Keratinocyte (primary cell): ENCODE measurements at regions not wholly inside any gene's neighbourhood (a gene's known extent, or its start where the extent isn't known, plus 50 kb on each side); places are given as distances from the start of the nearest gene placed in this dataset.

Source experiments
- CTCF ChIP-seq, 3 experiments: IDR thresholded peaks in 1 of 3; conservative IDR thresholded peaks in 1 of 3; optimal IDR thresholded peaks in 1 of 3; 2 replicates in 2 of 3; 3 replicates in 1 of 3; pipeline versions ENCODE3 to v1.5.1; 2011; ENCODE audit warnings: low read length in 3 of 3, mild to moderate bottlenecking in 3 of 3, moderate library complexity in 2 of 3, control low read depth in 1 of 3, inconsistent platforms in 1 of 3; ENCODE audit not compliant: insufficient read depth in 2 of 3; ENCODE audit errors: extremely low read depth in 1 of 3
- EZH2 ChIP-seq: IDR thresholded peaks from one replicate; pipeline ENCODE4 v1.6.1; 2012; ENCODE audit warnings: inconsistent platforms, mild to moderate bottlenecking, low read length, moderate library complexity

GRCh38 chr5:68747521-68747920 lies 346.3 kb upstream of the SLC30A5 start:
- TF ChIP-seq EZH2 (no peak), CTCF (optimal IDR thresholded peaks at IDR 0.05 in 1 of 3, IDR thresholded peaks at IDR 0.05 in 1 of 3, conservative IDR thresholded peaks at IDR 0.05 in 1 of 3; ENCODE audit: extremely low read depth in 1 of 3, insufficient read depth in 2 of 3, low read length in 3 of 3) (no peak)
